ENCODE measurements at regions not wholly inside any gene's neighbourhood (a gene's known extent, or its start where the extent isn't known, plus 50 kb on each side); places are given as distances from the start of the nearest gene placed in this dataset.
"Not testable (repeated sequence)": the region's sequence is repeated elsewhere in the genome, so short reads cannot be mapped to it uniquely, and the experiment has no call there.

DNA sequence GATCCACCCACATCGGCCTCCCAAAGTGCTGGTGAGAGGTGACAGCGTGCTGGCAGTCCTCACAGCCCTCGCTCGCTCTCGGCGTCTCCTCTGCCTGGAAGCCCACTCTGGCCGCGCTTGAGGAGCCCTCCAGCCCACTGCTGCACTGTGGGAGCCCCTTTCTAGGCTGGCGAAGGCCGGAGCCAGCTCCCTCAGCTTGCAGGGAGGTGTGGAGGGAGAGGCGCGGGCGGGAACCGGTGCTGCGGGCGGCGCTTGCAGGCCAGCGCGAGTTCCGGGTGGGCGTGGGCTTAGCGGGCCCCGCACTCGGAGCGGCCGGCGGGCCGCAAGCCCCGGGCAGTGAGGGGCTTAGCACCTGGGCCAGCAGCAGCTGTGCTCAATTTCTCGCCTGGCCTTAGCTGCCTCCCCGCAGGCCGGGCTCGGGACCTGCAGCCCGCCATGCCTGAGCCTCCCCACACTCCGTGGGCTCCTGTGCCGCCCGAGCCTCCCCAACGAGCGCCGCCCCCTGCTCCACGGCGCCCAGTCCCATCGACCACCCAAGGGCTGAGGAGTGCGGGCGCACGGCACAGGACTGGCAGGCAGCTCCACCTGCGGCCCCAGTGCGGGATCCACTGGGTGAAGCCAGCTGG, 260.2 kb downstream of the PCNX1 start:
- not testable (repeated sequence) for TF ChIP-seq CTCF (conservative IDR thresholded peaks at IDR 0.05); EZH2 (IDR thresholded peaks at IDR 0.05; ENCODE audit: low read depth)

All from PC-9 (cell line).